Mucosa of rectum (tissue), 2 donors: ENCODE measurements at regions not wholly inside any gene's neighbourhood (a gene's known extent, or its start where the extent isn't known, plus 50 kb on each side); places are given as distances from the start of the nearest gene placed in this dataset.
A peak's percentile ranks its signal among the peaks of the same experiment; 100 is the strongest.
"Not testable (repeated sequence)": the region's sequence is repeated elsewhere in the genome, so short reads cannot be mapped to it uniquely, and the experiment has no call there.

ENCODE experiments used
- H3K27ac ChIP-seq, 2 donors: one replicate each; pipeline ENCODE4 v1.7.0; 2013; ENCODE audit warnings: inconsistent platforms in 2 of 2, low read depth in 2 of 2, low read length in 2 of 2
- H3K27me3 ChIP-seq, 2 donors: one replicate each; pipeline ENCODE4 v1.7.0; 2013; ENCODE audit warnings: low read length in 2 of 2; ENCODE audit not compliant: control insufficient read depth in 2 of 2, insufficient read depth in 2 of 2
- H3K36me3 ChIP-seq, 2 donors: one replicate each; pipeline ENCODE4 v1.7.0; 2013; ENCODE audit warnings: low read length in 2 of 2; ENCODE audit not compliant: control insufficient read depth in 2 of 2, insufficient read depth in 2 of 2
- H3K4me1 ChIP-seq, 2 donors: one replicate each; pipeline ENCODE4 v1.7.0; 2013; ENCODE audit warnings: low read length in 2 of 2, mild to moderate bottlenecking in 1 of 2; ENCODE audit not compliant: control insufficient read depth in 2 of 2, insufficient read depth in 2 of 2
- H3K4me3 ChIP-seq, 2 donors: one replicate each; pipeline ENCODE4 v1.7.0; 2013; ENCODE audit warnings: low read length in 2 of 2
- H3K9ac ChIP-seq, 2 donors: one replicate each; pipeline ENCODE4 v1.7.0; 2013; ENCODE audit warnings: low read length in 2 of 2, low read depth in 1 of 2, mild to moderate bottlenecking in 1 of 2
- H3K9me3 ChIP-seq, 2 donors: one replicate each; pipeline ENCODE4 v1.7.0; 2013; ENCODE audit warnings: low read length in 2 of 2; ENCODE audit not compliant: control insufficient read depth in 2 of 2
- donor health status: healthy.
- donor health status: Normal muscosa, but diverticular disease.

- H3K27me3 ChIP-seq, H3K9me3 ChIP-seq, H3K4me3 ChIP-seq, H3K27ac ChIP-seq, H3K36me3 ChIP-seq, H3K4me1 ChIP-seq, H3K9ac ChIP-seq: not testable (repeated sequence)
Measured at GRCh38 chr2:203626247-203626646, 80.2 kb upstream of the CD28 start.

GRCh38 chr2:203626952-203627681, 79.3 kb upstream of the CD28 start:
- H3K4me1 ChIP-seq: peaks cover 4 to 10% of the 10 kb centered on the region in 2 donors
- H3K9me3 ChIP-seq: no peaks in the 10 kb centered on the region
- H3K27me3 ChIP-seq: no peaks in the 10 kb centered on the region
- H3K36me3 ChIP-seq: no peaks in the 10 kb centered on the region
- H3K27ac ChIP-seq: peak overlapping the region in 1 of 2 donors; percentile 24
- no peak overlapping the region for H3K4me3 ChIP-seq
- H3K9ac ChIP-seq: no peak overlapping the region

- Histone ChIP-seq H3K4me1 (peaks cover 4 to 10% of the 10 kb centered on the region in 2 donors), H3K9me3 (no peaks in the 10 kb centered on the region), H3K9ac (no peak overlapping the region), H3K36me3 (no peaks in the 10 kb centered on the region), H3K4me3 (no peak overlapping the region), H3K27me3 (no peaks in the 10 kb centered on the region), H3K27ac (no peak overlapping the region)
Measured at GRCh38 chr2:203629699-203630098, 76.7 kb upstream of the CD28 start.

- Histone ChIP-seq H3K9me3 (no peaks in the 10 kb centered on the region), H3K4me1 (peaks cover 4 to 10% of the 10 kb centered on the region in 2 donors), H3K4me3 (no peak overlapping the region), H3K27me3 (no peaks in the 10 kb centered on the region), H3K27ac (no peak overlapping the region), H3K9ac (no peak overlapping the region), H3K36me3 (no peaks in the 10 kb centered on the region)
Measured at GRCh38 chr2:203631068-203631757, 75.2 kb upstream of the CD28 start.

- H3K9ac ChIP-seq: no peak overlapping the region
- no peaks in the 10 kb centered on the region for H3K27me3 ChIP-seq
- H3K4me1 ChIP-seq: peaks cover 8 to 13% of the 10 kb centered on the region in 2 donors
- H3K27ac ChIP-seq: peak overlapping the region; percentile 11 to 61
- H3K36me3 ChIP-seq: no peaks in the 10 kb centered on the region
- H3K9me3 ChIP-seq: no peaks in the 10 kb centered on the region
- no peak overlapping the region for H3K4me3 ChIP-seq
Measured at GRCh38 chr2:203636588-203637470, 69.6 kb upstream of the CD28 start.

GRCh38 chr2:203637471-203638167, 68.8 kb upstream of the CD28 start:
- no peaks in the 10 kb centered on the region for H3K36me3 ChIP-seq
- no peak overlapping the region for H3K4me3 ChIP-seq
- H3K27me3 ChIP-seq: no peaks in the 10 kb centered on the region
- peaks cover 8 to 13% of the 10 kb centered on the region in 2 donors for H3K4me1 ChIP-seq
- no peaks in the 10 kb centered on the region for H3K9me3 ChIP-seq
- peak overlapping the region; percentile 11 to 61 for H3K27ac ChIP-seq
- no peak overlapping the region for H3K9ac ChIP-seq

GRCh38 chr2:203641865-203642264, 64.6 kb upstream of the CD28 start:
- not testable (repeated sequence) for H3K27me3 ChIP-seq, H3K9ac ChIP-seq, H3K4me3 ChIP-seq, H3K9me3 ChIP-seq, H3K36me3 ChIP-seq, H3K27ac ChIP-seq
- peaks cover 8 to 13% of the 10 kb centered on the region in 2 donors for H3K4me1 ChIP-seq

GRCh38 chr2:203642841-203643240, 63.6 kb upstream of the CD28 start:
- H3K27ac ChIP-seq, H3K4me3 ChIP-seq, H3K9me3 ChIP-seq, H3K9ac ChIP-seq, H3K4me1 ChIP-seq, H3K27me3 ChIP-seq, H3K36me3 ChIP-seq: not testable (repeated sequence)

- H3K36me3 ChIP-seq: no peaks in the 10 kb centered on the region
- H3K27me3 ChIP-seq: no peaks in the 10 kb centered on the region
- H3K27ac ChIP-seq: no peak overlapping the region
- no peak overlapping the region for H3K4me3 ChIP-seq
- H3K9ac ChIP-seq: no peak overlapping the region
- H3K4me1 ChIP-seq: peaks cover 20 to 30% of the 10 kb centered on the region in 2 donors
- no peaks in the 10 kb centered on the region for H3K9me3 ChIP-seq
Measured at GRCh38 chr2:203645831-203646230, 60.6 kb upstream of the CD28 start.
